HG03108 (cell line): ENCODE measurements at regions not wholly inside any gene's neighbourhood (a gene's known extent, or its start where the extent isn't known, plus 50 kb on each side); places are given as distances from the start of the nearest gene placed in this dataset.
A peak's percentile ranks its signal among the peaks of the same experiment; 100 is the strongest.

Experiments
- ATAC-seq: cut with Tn5 transposase; IDR thresholded peaks from one replicate; pipeline ENCODE4 v1.9.1; 2021; ENCODE audit warnings: moderate library complexity; ENCODE audit not compliant: unreplicated experiment

GRCh38 chr14:65278589-65278988 lies 133.9 kb upstream of the FUT8 start:
- no peak for ATAC-seq

DNA sequence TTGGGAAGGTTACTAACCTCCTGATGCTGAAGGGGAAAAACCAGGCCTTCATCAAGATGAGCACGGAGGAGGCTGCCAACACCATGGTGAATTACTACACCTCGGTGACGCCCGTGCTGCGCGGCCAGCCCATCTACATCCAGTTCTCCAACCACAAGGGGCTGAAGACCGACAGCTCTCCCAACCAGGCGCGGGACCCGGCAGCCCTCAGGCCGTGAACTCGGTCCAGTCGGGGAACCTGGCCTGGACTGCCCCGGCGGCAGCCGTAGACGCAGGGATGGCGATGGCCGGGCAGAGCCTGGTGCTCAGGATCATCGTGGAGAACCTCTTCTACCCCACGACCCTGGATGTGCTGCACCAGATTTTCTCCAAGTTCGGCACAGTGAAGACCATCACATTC lies 133.0 kb upstream of the FUT8 start:
- ATAC-seq = no peak

GRCh38 chr14:65279958-65280357 lies 132.6 kb upstream of the FUT8 start:
- ATAC-seq = no peak

DNA sequence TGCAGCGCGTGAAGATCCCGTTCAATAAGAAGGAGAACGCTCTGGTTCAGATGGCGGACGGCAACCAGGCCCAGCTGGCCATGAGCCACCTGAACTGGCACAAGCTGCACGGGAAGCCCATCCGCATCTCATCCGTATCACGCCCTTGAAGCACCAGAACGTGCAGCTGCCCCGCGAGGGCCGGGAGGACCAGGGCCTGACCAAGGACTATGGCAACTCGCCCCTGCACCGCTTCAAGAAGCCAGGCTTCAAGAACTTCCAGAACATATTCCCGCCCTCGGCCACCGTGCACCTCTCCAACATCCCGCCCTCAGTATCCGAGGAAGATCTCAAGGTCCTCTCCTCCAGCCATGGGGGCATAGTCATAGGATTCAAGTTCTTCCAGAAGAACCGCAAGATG lies 131.9 kb upstream of the FUT8 start:
- no peak for ATAC-seq

- ATAC-seq = no peak
These were observed 130.3 kb upstream of the FUT8 start for GRCh38 chr14:65281991-65282895.

GRCh38 chr14:65282896-65283253 lies 129.7 kb upstream of the FUT8 start:
- ATAC-seq = no peak

GRCh38 chr14:65286443-65286842 lies 126.1 kb upstream of the FUT8 start:
- no peak for ATAC-seq

- peak; percentile 36 for ATAC-seq
These were observed 125.0 kb upstream of the FUT8 start for GRCh38 chr14:65287264-65288131.

- no peak for ATAC-seq
These were observed 121.7 kb upstream of the FUT8 start for GRCh38 chr14:65290830-65291229.

DNA sequence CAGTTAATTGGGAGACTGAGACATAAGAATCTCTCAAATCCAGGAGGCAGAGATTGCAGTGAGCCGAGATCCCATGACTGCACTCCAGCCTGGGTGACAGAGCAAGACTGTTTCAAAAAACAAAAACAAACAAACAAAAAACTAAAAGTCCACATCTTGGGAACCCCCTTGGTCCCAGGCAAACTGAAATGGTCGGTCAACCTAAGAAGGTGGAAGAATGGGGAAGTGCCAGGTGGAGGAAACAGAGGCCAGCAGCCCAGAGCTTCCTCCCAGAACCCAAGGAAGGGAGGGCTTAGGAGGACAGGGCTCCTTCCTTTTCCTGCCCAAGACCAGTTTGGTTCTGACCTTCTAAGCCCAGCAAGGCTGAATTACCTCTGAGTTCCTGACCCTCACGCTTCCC lies 121.0 kb upstream of the FUT8 start:
- ATAC-seq = no peak

- ATAC-seq = no peak
These were observed 117.7 kb upstream of the FUT8 start for GRCh38 chr14:65294816-65295215.

- ATAC-seq = no peak
These were observed 116.1 kb upstream of the FUT8 start for GRCh38 chr14:65296402-65296801.

DNA sequence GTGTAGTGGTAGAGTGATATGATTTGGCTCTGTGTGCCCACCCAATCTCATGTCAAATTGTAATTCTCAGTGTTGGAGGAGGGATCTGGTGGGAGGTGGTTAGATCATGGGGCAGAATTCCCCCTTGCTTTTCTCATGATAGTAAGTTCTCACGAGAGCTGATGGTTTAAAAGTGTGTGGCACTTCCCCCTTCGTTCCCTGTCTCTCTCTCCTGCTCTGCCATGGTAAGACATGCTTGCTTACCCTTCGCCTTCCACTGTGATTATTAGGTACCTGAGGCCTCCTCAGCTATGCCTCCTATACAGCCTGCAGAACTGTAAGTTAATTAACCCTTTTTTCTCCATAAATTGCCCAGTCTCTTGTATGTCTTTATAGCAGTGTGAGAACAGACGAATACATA lies 115.7 kb upstream of the FUT8 start:
- ATAC-seq = no peak

- no peak for ATAC-seq
These were observed 114.8 kb upstream of the FUT8 start for GRCh38 chr14:65297744-65298143.

DNA sequence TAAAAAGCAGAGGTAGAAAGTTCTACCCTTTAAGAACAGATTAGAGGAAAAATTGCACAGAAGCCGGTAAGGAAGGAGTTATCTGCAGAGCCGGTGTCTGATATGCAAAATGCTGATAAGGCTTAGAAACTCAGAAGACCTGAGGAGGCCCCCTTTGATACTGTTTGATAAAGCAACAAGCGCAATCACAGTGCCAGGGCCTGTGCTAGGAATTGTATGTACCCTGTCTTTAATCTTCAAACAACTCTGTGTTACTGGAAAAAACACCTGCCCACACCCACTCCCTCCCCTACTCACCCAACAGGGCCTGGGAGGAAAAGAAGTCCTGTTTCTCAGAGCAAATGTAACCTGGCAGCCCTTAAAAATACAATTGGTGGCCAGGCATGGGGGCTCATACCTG lies 112.7 kb upstream of the FUT8 start:
- ATAC-seq = no peak

GRCh38 chr14:65301862-65302539 lies 110.5 kb upstream of the FUT8 start:
- peak; percentile 54 for ATAC-seq

DNA sequence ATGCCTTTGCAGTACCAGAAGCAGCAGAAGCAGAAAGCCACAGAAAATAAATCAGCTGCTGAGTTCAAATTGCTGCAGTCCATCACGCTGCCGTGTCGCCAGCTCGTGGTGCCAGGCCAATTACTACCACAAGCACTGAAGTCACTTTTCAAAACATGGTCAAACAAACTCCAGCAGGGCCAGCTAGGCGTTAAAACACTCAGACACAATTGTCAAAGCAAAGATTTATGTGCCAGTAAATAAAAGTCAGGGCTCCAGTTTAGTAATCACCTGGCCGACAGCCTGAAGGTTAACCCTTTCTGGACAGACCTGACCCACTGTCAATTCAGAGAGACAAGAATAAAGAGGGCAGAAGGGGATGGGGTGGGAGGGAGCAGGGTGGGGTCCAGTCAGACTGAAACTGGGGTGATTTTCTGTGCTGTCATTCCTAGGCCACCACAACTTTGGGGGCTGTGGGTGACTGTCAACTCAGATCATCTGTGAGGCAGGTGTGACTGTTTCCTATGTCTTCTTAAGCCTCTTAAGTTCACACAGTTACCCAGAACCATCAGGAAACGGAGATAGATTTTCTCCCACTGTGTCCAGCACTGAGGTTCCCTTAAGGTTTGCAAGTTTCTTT lies 109.8 kb upstream of the FUT8 start:
- peak; percentile 40 for ATAC-seq

DNA sequence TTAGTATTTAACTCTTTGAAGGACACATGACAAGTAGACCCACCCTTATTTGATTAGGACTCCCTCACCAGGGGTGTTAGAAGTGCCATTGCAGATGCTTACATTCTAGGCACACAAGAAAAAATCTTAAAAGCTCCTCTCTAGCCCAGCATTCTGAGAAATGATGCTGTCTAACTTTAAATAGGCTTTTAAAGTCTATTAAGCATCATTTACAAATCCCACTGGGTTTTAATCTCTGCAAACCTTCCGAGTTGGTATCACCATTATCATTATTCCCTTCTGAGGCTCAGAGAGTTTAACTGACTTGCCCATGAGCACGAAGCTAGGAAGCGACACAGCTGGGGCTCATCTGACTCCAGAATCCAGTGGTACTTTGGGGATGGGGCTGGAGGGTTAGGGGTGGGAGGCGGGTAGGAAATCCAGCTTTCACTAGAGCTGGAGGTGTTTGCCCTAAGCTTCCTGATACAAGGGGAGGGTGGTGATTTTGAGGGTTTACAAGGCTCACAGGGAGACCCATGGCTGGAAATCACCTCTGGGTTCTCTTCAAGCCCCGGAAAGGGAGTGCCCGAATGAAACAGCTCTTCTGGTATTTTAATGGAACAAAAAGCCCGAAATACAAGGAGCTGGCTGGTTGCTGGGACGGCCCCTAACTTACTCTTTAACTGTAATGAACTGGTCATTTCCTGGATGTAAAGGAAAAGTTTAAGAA lies 109.2 kb upstream of the FUT8 start:
- ATAC-seq = no peak

DNA sequence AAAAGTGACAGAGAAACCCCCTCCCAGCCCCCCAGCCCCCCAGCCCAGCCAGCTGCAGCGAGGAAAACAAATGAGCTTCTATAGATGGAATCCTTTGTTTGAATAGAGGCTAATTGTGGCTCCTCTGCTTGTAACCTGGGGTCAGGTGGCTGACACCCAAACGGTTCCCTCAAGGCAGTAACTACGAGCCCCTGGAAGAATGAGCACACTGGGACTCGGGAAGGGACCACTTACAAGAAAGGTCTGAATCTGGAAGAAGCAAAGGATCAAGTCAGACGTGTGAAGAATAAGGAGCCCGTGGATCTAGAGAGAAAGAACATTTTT lies 108.7 kb upstream of the FUT8 start:
- no peak for ATAC-seq

GRCh38 chr14:65304239-65304638 lies 108.3 kb upstream of the FUT8 start:
- ATAC-seq = no peak

DNA sequence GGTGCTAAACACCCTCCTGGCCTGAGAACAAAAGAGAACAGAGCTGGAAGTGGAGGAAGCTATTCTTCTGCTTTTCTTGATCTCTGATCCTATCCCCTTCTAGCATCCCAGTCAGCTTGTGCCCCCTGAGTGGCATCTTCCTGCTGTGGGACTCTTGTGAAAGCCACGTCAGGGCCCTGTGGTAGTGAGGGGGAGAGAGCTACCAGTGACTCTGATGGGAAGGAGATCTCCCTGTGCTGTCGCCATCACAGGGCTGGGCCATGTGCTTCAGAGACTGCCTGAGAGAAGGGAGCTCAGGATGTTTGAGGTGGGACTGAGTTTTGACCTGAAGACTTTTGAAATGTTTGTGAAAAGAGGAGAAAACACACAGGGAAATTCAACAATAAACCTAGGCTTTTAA lies 107.6 kb upstream of the FUT8 start:
- ATAC-seq = no peak
